HG02678 (cell line): ENCODE measurements at regions not wholly inside any gene's neighbourhood (a gene's known extent, or its start where the extent isn't known, plus 50 kb on each side); places are given as distances from the start of the nearest gene placed in this dataset.

Experiments
- ATAC-seq: cut with Tn5 transposase; IDR thresholded peaks from one replicate; pipeline ENCODE4 v1.9.1; 2021; ENCODE audit warnings: mild to moderate bottlenecking, moderate library complexity; ENCODE audit not compliant: unreplicated experiment

GRCh38 chrX:30414144-30414543 is 105.0 kb upstream of the NR0B1 start:
- ATAC-seq: peak; percentile 71

DNA sequence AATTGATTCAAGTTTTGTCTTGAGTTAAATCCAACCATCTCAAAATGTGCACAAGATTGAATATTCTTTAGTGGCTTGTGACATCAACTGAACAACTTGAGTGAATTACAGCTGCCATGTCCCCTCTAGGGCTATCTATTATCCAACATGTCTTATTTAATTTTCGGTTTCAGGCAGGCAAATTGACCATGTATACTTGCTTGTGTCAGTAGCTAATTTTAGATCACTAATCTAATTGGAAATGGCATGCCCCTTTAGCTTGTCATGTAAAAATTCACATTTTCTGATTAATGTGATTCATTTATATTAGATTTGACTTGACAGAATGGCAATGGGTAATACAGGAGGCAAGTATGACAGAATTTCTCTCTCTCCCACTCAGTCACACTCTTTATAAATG is 93.2 kb upstream of the NR0B1 start:
- no peak for ATAC-seq

DNA sequence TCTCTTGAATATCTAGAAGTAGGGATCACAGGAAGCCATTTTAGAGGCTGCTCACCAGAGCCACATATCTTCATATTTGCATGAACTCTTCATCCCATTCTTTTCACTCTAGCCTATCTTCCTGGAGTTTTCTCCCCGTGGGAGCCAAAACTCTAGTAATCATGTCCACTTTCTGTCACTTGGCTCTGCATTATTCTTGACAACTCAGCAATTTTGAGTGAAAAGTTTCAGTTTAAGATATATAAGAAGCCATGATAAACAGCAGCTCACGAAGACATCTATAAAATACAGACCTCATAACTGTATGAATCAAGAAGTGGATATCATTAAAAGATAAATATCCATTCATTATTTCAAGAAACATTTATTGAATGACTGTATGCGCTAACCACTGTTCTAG is 79.1 kb upstream of the NR0B1 start:
- ATAC-seq: no peak

DNA sequence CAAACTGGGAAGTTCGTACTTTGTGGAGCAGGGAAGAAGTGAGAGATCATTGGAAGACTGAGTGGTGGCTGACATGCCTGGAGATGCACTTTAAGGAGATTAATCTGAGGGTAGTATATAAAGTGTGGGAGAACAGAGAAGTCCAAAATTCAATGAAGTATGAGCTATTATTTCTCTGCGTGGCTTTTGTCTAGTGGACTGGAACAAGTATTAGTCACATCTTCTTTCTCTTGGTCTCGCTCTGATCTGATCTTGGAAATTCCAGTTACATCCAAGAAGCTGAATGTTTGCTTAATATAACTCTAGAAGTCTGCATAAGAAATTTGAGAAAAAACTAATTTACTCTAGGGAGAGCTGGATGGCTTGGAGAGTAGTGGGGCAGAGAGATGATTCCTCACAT is 64.8 kb upstream of the NR0B1 start:
- no peak for ATAC-seq

- no peak for ATAC-seq
Measured at GRCh38 chrX:30373479-30373878, 64.3 kb upstream of the NR0B1 start.

- ATAC-seq: no peak
Measured at GRCh38 chrX:30364229-30364628, 55.0 kb upstream of the NR0B1 start.
